GM18507 (cell line): ENCODE measurements at regions not wholly inside any gene's neighbourhood (a gene's known extent, or its start where the extent isn't known, plus 50 kb on each side); places are given as distances from the start of the nearest gene placed in this dataset.

Source experiments
- DNase-seq: peaks from one replicate; pipeline ENCODE4 v3.0.0; 2011; ENCODE audit warnings: low read depth; ENCODE audit not compliant: insufficient read length; ENCODE audit errors: extremely low spot score
- FAIRE-seq: peaks from 2 replicates; lab custom pipeline; 2011; peaks lifted over from hg19 to GRCh38; lab: Jason Lieb, UNC

- DNase-seq (no peak), FAIRE-seq (no peak)
Measured at GRCh38 chr3:178048768-178049167, 487.5 kb upstream of the KCNMB2 start.

GRCh38 chr3:178054471-178054870 is 481.8 kb upstream of the KCNMB2 start:
- FAIRE-seq (no peak), DNase-seq (no peak)

DNA sequence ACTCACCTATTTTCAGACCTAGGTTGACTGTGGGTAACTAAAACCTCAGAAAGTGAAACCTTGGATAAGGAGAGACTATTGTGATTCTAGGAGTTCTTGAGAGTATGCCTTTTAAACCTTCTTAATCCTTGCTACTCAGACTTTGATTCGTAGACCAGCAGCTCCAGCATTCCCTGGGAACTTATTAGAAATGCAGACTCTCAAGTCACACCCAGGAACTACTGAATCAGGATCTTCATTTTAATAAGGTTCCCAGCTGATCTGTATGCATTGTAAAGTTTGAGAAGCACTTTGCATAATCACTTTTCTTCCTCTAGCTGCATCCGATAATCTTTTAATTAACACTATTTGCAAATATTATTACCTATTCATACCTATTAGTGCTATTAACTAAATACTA is 480.3 kb upstream of the KCNMB2 start:
- FAIRE-seq (no peak), DNase-seq (no peak)

- FAIRE-seq (no peak), DNase-seq (no peak)
Measured at GRCh38 chr3:178056868-178057267, 479.4 kb upstream of the KCNMB2 start.

- DNase-seq = no peak
- no peak for FAIRE-seq
Measured at GRCh38 chr3:178058629-178059028, 477.6 kb upstream of the KCNMB2 start.

GRCh38 chr3:178059119-178059518 is 477.1 kb upstream of the KCNMB2 start:
- FAIRE-seq (no peak), DNase-seq (no peak)

- no peak for FAIRE-seq
Measured at GRCh38 chr3:178059836-178060235, 476.4 kb upstream of the KCNMB2 start.

GRCh38 chr3:178060407-178060806 is 475.8 kb upstream of the KCNMB2 start:
- DNase-seq = no peak
- no peak for FAIRE-seq

More at GRCh38 chr3:178059836-178060235, 476.4 kb upstream of the KCNMB2 start:
- DNase-seq = no peak

DNA sequence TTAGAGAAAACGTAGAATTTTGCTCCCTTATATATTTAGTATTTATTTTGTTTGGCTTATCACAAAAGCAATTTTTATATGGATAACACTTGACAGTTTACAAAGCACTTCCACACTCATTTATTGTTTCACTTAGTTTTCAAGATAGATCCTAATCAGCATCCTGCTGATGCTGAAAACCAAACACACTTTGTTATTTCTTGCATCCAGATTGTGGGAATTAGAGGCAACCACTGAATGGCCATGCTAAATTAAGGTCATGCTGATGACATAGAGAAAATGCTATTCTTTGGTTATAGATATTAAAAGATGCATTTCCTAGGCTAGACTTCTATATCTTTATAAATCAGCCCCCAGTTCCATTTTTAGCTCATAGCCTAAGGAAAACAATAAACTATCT is 474.1 kb upstream of the KCNMB2 start:
- no peak for DNase-seq
- FAIRE-seq = no peak

- FAIRE-seq = no peak
- no peak for DNase-seq
Measured at GRCh38 chr3:178063461-178063860, 472.8 kb upstream of the KCNMB2 start.

GRCh38 chr3:178067721-178068120 is 468.5 kb upstream of the KCNMB2 start:
- no peak for DNase-seq
- FAIRE-seq = no peak

DNA sequence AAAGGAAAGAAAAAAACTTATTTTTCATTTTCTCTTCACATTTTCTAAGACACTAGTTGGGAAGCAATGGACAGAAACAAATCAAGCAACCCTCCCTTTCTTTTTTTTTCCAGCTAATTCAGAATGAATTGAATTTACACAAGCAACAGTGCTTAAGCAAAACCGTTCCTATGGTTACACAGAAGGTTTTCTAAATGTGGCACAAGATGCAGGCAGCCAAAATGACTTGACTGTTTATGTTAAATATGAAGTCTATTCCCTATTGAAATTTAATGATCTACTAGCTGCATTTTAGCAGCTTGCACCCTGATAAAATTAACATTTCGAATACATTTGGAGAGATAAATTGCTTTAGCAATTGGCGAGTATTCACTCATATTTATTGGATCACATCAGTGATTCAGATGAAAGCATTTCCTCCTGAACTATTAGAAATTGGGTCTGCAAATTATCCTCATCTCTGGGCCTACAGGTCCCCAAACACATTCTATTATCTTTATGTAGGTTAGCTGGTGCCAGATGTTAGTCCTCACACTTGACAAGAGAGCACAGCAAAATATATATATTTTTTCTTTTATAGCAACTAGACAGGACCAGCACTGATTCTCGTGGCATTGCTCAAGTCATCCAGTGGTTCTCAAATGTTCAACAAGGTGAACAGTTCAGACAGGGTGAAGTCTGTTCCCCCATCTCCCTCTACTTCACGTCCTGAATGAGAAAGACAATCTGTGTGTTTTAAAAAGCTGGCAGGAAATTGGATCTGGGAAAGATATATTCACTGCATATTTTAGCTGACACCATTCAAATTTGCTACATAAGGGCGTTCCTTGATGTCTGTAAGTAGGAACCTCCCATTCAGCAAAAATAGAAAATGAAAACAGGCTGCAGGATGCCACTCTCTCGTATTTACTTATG is 463.6 kb upstream of the KCNMB2 start:
- FAIRE-seq = no peak
- DNase-seq = no peak

DNA sequence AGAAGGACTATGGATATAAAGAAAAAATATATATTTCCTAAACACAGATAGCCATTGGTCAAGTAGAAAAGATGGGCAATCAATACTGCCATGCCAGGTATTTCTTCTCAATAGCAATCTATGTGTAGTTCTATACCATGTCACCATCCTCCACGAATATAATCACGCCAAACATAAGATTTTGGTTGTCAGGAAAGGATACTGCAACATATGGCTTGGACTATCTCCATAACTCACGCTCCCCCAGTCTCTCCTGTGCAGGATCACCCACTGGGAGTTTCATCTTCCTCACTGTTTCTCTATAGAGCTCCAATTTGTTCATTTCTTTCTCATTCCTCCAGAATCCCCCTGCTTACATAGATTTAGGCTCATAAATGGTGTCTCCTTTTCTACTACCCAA is 462.9 kb upstream of the KCNMB2 start:
- no peak for FAIRE-seq
- DNase-seq = no peak

DNA sequence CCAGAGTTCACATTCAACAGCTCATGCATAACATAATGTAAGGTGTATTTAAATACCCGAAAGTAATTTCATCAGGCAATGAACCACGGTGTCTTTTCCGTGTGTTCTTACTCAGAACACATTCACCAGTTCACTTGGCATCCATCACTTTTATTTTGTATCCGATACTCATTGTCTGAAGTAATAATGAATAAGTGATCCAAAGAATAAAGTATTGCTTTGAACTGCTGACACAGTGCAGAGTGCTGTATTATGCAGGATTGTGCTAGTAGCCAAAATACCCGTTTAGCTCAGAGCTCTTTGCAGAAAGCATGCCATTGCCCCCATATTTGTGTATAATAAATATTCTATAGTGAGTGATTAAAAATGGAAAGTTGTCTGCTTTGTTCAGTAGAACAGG is 460.9 kb upstream of the KCNMB2 start:
- no peak for FAIRE-seq
- DNase-seq = no peak

GRCh38 chr3:178078953-178079352 is 457.3 kb upstream of the KCNMB2 start:
- FAIRE-seq (no peak), DNase-seq (no peak)

DNA sequence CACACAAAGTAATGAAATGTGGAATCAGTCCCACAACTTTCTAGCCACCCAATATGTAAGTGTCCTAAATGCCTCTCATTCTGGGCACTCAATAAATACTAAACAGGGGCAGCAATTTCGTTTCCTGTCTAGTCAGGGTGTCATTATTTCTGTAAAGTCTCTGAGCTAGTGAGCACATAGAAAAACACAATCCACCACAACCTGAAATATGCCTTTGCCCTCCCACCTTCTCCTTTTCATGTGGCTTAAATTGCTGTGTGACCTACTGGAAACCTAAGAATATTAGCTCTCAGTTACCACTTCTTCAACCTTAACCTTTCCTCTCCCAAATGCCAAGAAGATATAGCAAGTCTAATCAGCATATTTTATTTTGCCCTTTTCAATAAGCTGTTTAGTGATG is 456.3 kb upstream of the KCNMB2 start:
- FAIRE-seq = no peak
- no peak for DNase-seq

- FAIRE-seq = no peak
Measured at GRCh38 chr3:178082326-178082906, 453.8 kb upstream of the KCNMB2 start.

DNA sequence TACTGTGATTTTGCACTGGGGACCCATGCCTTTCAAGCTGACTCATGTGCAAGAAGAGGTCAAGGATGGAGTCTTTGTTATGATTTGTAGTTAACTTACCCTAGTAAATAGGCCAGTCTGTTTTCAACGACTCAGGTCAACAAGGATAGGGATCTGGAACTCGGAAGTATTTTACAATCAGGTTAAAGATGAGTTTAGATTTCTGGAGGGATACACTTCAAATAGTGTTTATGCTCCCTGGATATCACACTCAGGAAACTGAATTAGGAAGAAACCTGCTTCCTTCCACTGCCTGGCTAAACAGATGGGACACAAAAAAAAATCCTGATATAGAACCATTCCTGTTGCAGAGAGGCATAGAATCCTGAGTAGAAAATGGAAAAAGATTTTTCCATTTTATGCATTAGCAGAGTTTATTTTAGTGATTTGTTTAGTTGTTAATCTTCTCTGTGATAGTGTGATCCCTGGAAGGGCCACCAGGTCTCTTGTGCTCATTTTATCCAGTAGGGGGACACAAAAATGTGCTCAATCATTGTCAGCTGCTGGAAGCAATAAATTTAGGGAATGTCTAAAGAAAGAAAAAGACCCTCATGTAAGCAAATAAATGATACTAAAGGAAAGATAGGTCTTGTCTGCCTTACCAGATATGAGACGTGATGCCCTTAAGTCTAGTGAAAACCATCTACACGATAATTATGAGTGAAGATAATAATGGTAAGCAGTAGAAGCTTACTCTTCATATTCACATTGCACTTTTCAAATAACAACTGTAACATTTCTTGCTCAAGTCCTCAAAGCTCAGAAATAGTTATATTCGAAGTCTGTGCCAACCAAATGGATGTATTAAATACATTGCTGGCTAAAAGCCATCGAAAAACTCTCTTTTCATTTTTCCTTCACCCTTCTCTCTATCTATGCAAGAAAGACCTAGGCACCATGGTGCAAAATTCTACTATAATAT is 452.1 kb upstream of the KCNMB2 start:
- FAIRE-seq (no peak), DNase-seq (no peak)

More at GRCh38 chr3:178082326-178082906, 453.8 kb upstream of the KCNMB2 start:
- no peak for DNase-seq

GRCh38 chr3:178084938-178085816 is 451.1 kb upstream of the KCNMB2 start:
- FAIRE-seq (no peak), DNase-seq (no peak)
